HepG2 (cell line): ENCODE measurements at regions not wholly inside any gene's neighbourhood (a gene's known extent, or its start where the extent isn't known, plus 50 kb on each side); places are given as distances from the start of the nearest gene placed in this dataset.

Experiments
- CTCF ChIP-seq: sonication (generic); formaldehyde crosslinking; IDR thresholded peaks from 2 replicates; pipeline ENCODE4 v1.5.0; 2020; ENCODE audit warnings: mild to moderate bottlenecking, missing genetic modification reagents, moderate library complexity
- DRAP1 ChIP-seq: IDR thresholded peaks from 2 replicates; pipeline ENCODE4 v1.6.1; 2016; ENCODE audit warnings: missing genetic modification reagents, missing compliant biosample characterization
- ETS1 ChIP-seq: sonication (generic); formaldehyde crosslinking; IDR thresholded peaks from 2 replicates; pipeline ENCODE4 v1.4.0; 2020; ENCODE audit warnings: missing genetic modification reagents
- MAX ChIP-seq: IDR thresholded peaks from 2 replicates; pipeline ENCODE4 v1.6.1; 2012; ENCODE audit warnings: inconsistent platforms
- MNT ChIP-seq: fragments of 450-650 bp; IDR thresholded peaks from 2 replicates; pipeline ENCODE4 v1.6.1; 2016
- NFYB ChIP-seq: sonication (generic); formaldehyde crosslinking; IDR thresholded peaks from 2 replicates; pipeline ENCODE4 v1.4.0; 2020; ENCODE audit warnings: missing genetic modification reagents
- SUZ12 ChIP-seq: fragments of 150-350 bp; IDR thresholded peaks from 2 replicates; pipeline ENCODE4 v1.6.1; 2014; ENCODE audit warnings: low read depth, low read length
- TERF1 ChIP-seq: sonication (generic); formaldehyde crosslinking; IDR thresholded peaks from 2 replicates; pipeline ENCODE4 v1.8.0; 2022; ENCODE audit warnings: mild to moderate bottlenecking, missing genetic modification reagents, moderate library complexity
- TRIM24 ChIP-seq: sonication (generic); formaldehyde crosslinking; IDR thresholded peaks from 2 replicates; pipeline ENCODE4 v1.8.0; 2022; ENCODE audit warnings: mild to moderate bottlenecking, missing genetic modification reagents
- ZNF546 ChIP-seq: sonication (generic); formaldehyde crosslinking; conservative IDR thresholded peaks from 2 replicates; pipeline ENCODE4 v1.8.1; 2023; ENCODE audit warnings: mild to moderate bottlenecking, missing genetic modification reagents
- ZNF704 ChIP-seq: sonication (generic); formaldehyde crosslinking; IDR thresholded peaks from 2 replicates; pipeline ENCODE4 v1.8.1; 2023; ENCODE audit warnings: mild to moderate bottlenecking, inconsistent platforms, moderate library complexity, missing genetic modification reagents, borderline replicate concordance

- TF ChIP-seq NFYB (CRISPR knock-in tag) (no peak), DRAP1 (no peak), MNT (no peak), ZNF704 (CRISPR knock-in tag) (no peak), ZNF546 (CRISPR knock-in tag) (no peak), TERF1 (no peak), SUZ12 (no peak), ETS1 (CRISPR knock-in tag) (no peak), TRIM24 (no peak), MAX (no peak), CTCF (CRISPR knock-in tag) (no peak)
Observed at GRCh38 chr2:51649366-51649765, 617.4 kb upstream of the NRXN1 start.
